ENCODE measurements at regions not wholly inside any gene's neighbourhood (a gene's known extent, or its start where the extent isn't known, plus 50 kb on each side); places are given as distances from the start of the nearest gene placed in this dataset.
"Not testable (repeated sequence)": the region's sequence is repeated elsewhere in the genome, so short reads cannot be mapped to it uniquely, and the experiment has no call there.

DNA sequence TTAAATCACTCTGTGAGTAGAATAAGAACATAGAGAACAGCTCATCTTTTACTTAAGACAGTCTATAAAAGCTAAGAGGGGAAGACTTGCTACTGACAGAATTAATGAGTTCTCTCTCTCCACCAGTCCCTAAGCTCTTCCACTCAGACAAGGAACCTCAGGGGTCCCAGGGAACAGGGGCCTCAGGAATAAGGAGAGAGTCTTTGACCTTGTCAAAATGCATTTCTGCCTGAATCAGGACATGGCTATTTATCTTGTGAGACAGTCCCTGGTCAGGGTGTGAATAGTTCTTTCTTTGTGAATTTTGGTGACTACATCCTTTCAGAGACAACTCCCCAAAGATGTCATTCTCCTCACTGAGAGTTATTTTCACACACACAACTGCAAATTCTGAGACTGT lies 218.7 kb upstream of the HS3ST1 start:
- intact Hi-C loops (cut with micrococcal nuclease): no loop called here
- no peak for DNase-seq
- H3K27ac ChIP-seq (ENCODE audit: low read depth in 1 of 2, low read length in 2 of 2): no peak overlapping the region
- H3K9ac ChIP-seq (ENCODE audit: insufficient read depth, low read length, poor library complexity, severe bottlenecking): no peak overlapping the region
- no peaks in the 10 kb centered on the region for H3K27me3 ChIP-seq (ENCODE audit: control insufficient read depth in 2 of 2, insufficient read depth in 2 of 2, low read length in 2 of 2)
- H3K4me1 Mint-ChIP-seq: no peaks in the 10 kb centered on the region
- no peak overlapping the region for H3K27ac Mint-ChIP-seq
- no peaks in the 10 kb centered on the region for H4K20me1 ChIP-seq (ENCODE audit: insufficient read depth, low read length)
- H3K36me3 Mint-ChIP-seq: no peaks in the 10 kb centered on the region
- no peak for TF ChIP-seq CTCF (IDR thresholded peaks at IDR 0.05)
- H3K4me1 ChIP-seq (ENCODE audit: control insufficient read depth in 1 of 2, insufficient read depth in 2 of 2, low read length in 2 of 2): no peaks in the 10 kb centered on the region
- no peaks in the 10 kb centered on the region for H3K36me3 ChIP-seq (replicated peaks in 1 of 2; ENCODE audit: control insufficient read depth in 1 of 2, insufficient read depth in 2 of 2, low read length in 2 of 2)
- no peaks in the 10 kb centered on the region for H3K79me2 ChIP-seq (ENCODE audit: insufficient read depth, low read length)
- no peaks in the 10 kb centered on the region for H3K9me3 ChIP-seq (replicated peaks in 1 of 2; ENCODE audit: control insufficient read depth in 1 of 2, insufficient read depth in 1 of 2, low read length in 2 of 2)
- no peak overlapping the region for H2AFZ ChIP-seq (ENCODE audit: insufficient read depth, low read depth, low read length, poor library complexity, severe bottlenecking)
- no peak overlapping the region for H3K4me3 Mint-ChIP-seq
- no peak overlapping the region for H3K4me3 ChIP-seq (replicated peaks in 1 of 3; ENCODE audit: low read depth in 2 of 3, low read length in 3 of 3)
- H3K4me2 ChIP-seq (replicated peaks; ENCODE audit: extremely low read depth, low read length, poor library complexity, severe bottlenecking): no peak overlapping the region
- H3K27me3 Mint-ChIP-seq (ENCODE audit: low read depth in 3 of 3): peaks cover 0 to 2% (median 0%) of the 10 kb centered on the region in 3 donors
- peaks cover 0 to 7% (median 3%) of the 10 kb centered on the region in 7 donors for H3K9me3 Mint-ChIP-seq

- not testable (repeated sequence) for H3K36me3 Mint-ChIP-seq
Observed at GRCh38 chr4:11643081-11643480, 214.4 kb upstream of the HS3ST1 start.

More at GRCh38 chr4:11643081-11643480, 214.4 kb upstream of the HS3ST1 start:
- intact Hi-C loops (cut with micrococcal nuclease); DNase-seq; H3K4me3 ChIP-seq (replicated peaks in 1 of 3; ENCODE audit: low read depth in 2 of 3, low read length in 3 of 3); H3K36me3 ChIP-seq (replicated peaks in 1 of 2; ENCODE audit: control insufficient read depth in 1 of 2, insufficient read depth in 2 of 2, low read length in 2 of 2); H3K4me1 ChIP-seq (ENCODE audit: control insufficient read depth in 1 of 2, insufficient read depth in 2 of 2, low read length in 2 of 2); H3K9ac ChIP-seq (ENCODE audit: insufficient read depth, low read length, poor library complexity, severe bottlenecking); H3K4me1 Mint-ChIP-seq; H2AFZ ChIP-seq (ENCODE audit: insufficient read depth, low read depth, low read length, poor library complexity, severe bottlenecking); H4K20me1 ChIP-seq (ENCODE audit: insufficient read depth, low read length); H3K27ac Mint-ChIP-seq; H3K4me3 Mint-ChIP-seq; H3K27me3 ChIP-seq (ENCODE audit: control insufficient read depth in 2 of 2, insufficient read depth in 2 of 2, low read length in 2 of 2); H3K27ac ChIP-seq (ENCODE audit: low read depth in 1 of 2, low read length in 2 of 2); H3K79me2 ChIP-seq (ENCODE audit: insufficient read depth, low read length); H3K4me2 ChIP-seq (replicated peaks; ENCODE audit: extremely low read depth, low read length, poor library complexity, severe bottlenecking); H3K27me3 Mint-ChIP-seq (ENCODE audit: low read depth in 3 of 3); H3K9me3 ChIP-seq (replicated peaks in 1 of 2; ENCODE audit: control insufficient read depth in 1 of 2, insufficient read depth in 1 of 2, low read length in 2 of 2): not testable (repeated sequence)
- WGBS (ENCODE audit: insufficient coverage): no CpG with 5 or more reads among the region's 2 CpGs
- H3K9me3 Mint-ChIP-seq: peaks cover 2 to 12% (median 5%) of the 10 kb centered on the region in 7 donors
